GM19452 (cell line): ENCODE measurements at regions not wholly inside any gene's neighbourhood (a gene's known extent, or its start where the extent isn't known, plus 50 kb on each side); places are given as distances from the start of the nearest gene placed in this dataset.

Experiments used
- ATAC-seq: cut with Tn5 transposase; IDR thresholded peaks from one replicate; pipeline ENCODE4 v1.9.1; 2021; ENCODE audit not compliant: unreplicated experiment

DNA sequence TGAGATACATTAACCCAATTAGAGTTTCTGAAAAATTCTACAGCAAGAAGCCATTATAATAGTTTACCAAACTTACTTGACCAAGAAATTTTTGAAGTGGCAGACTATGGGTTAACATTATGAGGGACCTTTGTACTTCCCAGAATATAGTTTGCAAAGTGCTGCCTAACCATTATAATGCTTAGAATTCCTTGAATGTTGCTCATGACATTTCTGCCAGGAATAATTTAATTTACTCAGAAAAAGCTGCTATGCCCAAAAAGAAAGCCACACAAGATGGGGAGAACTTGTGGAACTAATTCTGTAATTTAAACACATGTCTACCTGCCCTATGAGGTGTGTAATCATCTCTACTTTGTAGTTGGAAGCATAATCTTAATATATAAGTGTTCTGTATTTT, 58.1 kb upstream of the MYCBP2 start:
- ATAC-seq, result no peak

GRCh38 chr13:77383097-77383496, 56.2 kb upstream of the MYCBP2 start:
- no peak for ATAC-seq

DNA sequence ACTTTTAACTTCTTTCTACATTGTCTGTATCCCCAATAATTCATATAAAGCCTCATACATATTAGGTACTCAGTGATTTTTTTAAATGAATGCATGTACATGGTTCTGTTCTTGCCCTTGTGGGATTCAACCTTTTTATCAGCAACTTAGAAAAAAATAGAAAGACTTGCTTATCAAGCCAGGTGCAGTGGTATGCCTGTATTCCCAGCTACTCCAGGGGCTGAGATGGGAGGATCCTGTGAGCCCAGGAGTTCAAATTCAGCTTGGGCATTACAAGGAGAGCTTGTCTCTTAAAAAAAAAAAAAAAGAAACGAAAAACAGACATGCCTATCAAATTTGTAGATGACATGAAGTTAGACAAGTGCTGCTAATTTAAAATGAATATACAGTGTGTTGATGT, 54.2 kb upstream of the MYCBP2 start:
- ATAC-seq, result no peak

DNA sequence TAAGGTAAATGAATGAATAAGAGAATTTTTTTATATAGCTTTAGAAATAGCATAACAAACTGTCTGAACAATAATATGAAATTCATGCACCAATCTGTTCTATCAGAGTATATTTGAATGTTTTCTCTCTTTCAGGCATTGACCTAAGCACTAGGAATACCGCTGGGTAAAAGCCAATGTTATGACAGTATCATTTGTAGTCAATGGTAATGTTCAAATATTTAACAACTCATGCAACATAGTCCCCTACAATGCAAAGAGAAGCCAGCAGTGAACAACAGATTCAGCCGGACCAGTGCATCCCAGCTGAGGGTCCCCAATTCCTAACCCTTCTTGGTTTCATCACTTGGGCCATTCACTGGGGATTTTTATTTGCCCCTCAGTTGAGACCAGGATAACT, 52.6 kb upstream of the MYCBP2 start:
- no peak for ATAC-seq

- ATAC-seq, result no peak
These were observed 51.8 kb upstream of the MYCBP2 start for GRCh38 chr13:77378662-77379061.

DNA sequence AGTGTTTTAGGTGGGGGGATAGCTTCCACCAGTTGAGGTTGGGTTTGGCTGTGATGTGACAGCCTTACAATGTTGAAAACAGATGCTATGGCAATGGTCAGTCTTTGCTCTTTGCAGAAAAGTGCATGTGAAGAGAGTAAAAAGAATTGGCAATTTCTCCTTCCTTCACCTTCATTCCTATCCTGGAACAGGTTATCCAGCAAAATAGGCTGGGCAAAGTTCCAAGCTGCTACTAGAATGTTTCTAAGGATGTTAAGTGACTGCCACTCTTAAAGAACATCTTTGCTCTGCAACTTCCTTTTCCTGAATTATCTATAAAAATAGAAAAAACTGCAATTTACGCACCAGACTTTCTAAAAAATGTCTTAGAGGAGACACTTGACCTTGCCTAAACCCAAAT, 50.1 kb upstream of the MYCBP2 start:
- no peak for ATAC-seq
